ENCODE measurements at regions not wholly inside any gene's neighbourhood (a gene's known extent, or its start where the extent isn't known, plus 50 kb on each side); places are given as distances from the start of the nearest gene placed in this dataset.

DNA sequence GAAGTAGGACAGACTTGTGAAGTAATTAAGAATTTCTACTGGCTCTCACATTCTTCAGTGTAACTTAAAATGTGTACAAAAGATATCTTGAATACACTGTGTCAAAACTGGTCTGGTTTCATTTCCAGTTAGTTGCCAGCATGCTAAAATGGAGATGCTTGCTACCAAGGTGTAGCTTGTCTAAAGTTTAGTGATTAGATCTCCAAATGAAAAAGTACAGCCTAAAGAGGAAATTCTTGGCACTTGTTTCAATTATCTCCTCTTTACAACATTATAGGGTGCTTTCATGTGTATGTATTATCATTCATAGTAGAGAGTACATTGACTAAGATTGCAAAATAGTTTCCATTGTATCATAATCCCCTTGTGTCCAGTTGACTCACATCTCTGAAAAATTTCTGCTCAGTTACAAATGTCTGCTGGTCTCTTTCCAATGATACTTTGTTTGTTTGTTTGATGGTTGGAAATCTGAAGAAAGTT is 97.3 kb upstream of the SPRY1 start:
- H3K27me3 Mint-ChIP-seq: no peaks in the 10 kb centered on the region
- no peak overlapping the region for H3K27ac Mint-ChIP-seq
- peaks cover 4% of the 10 kb centered on the region for H3K4me1 Mint-ChIP-seq (ENCODE audit: low read depth)
- no peak overlapping the region for H3K4me3 Mint-ChIP-seq
- H3K36me3 Mint-ChIP-seq: peaks cover 32% of the 10 kb centered on the region
- H3K9me3 Mint-ChIP-seq (ENCODE audit: low read depth): no peaks in the 10 kb centered on the region

DNA sequence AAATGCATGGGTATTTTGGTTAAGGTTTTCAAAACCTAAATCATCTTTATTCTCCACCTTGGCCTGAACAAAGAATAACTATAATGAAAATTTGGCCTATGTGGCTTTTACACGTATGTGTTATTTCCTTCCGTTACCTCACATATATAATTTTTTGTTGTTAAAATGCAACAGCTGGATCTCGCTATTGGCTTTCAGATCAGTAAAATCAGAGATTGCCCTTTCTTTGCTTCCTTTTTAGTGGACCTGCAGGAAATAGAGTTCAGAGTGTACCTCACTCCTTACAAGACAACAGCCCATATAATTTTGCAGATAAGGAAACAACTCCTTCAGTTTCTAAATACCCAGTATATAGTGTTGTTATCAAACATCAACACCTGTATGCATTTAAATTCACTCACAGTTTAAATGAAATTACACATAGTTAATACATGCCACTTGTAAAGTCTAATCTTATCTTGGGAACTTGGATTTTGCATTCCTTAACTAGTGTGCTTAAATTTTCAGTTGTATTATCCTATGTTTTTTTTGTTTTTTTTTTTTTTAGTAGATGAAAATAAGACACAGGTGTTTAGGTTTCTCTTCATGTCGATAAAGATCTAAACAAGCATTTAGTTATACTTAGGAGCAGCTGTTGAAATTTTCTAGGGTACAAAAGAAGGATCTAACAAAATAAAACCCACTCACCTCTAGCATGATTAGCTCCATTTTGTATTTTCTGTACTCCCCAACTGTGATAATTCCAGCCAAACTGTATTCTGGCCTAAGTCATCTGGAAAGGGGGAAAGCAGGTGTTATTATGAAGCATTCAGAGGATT is 96.2 kb upstream of the SPRY1 start:
- Mint-ChIP-seq H3K27me3 (no peaks in the 10 kb centered on the region), H3K9me3 (ENCODE audit: low read depth) (no peaks in the 10 kb centered on the region), H3K27ac (no peak overlapping the region), H3K4me1 (ENCODE audit: low read depth) (peaks cover 4% of the 10 kb centered on the region), H3K4me3 (no peak overlapping the region), H3K36me3 (peaks cover 25% of the 10 kb centered on the region)

DNA sequence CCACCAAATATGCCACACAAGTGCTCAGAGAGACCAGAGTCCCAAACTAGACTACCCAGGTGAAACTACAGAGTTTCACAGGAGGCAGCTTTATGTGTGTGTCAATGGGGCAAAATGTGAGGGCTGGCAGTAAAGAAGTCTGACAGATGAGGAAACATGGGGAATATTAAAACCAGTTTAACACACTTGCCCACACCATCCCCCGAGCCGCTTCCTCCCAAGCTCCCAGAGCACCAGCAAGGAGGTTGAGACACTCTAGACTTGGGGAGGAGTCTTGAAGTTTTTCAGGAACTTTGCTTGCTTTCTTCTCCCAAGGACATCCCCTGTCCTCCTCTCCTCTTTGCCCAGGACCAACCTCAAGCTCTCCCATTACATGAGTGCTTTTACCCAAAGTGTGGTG is 94.7 kb upstream of the SPRY1 start:
- Mint-ChIP-seq H3K4me1 (ENCODE audit: low read depth) (peaks cover 4% of the 10 kb centered on the region), H3K27me3 (no peaks in the 10 kb centered on the region), H3K9me3 (ENCODE audit: low read depth) (no peaks in the 10 kb centered on the region), H3K27ac (no peak overlapping the region), H3K4me3 (no peak overlapping the region), H3K36me3 (peaks cover 26% of the 10 kb centered on the region)

DNA sequence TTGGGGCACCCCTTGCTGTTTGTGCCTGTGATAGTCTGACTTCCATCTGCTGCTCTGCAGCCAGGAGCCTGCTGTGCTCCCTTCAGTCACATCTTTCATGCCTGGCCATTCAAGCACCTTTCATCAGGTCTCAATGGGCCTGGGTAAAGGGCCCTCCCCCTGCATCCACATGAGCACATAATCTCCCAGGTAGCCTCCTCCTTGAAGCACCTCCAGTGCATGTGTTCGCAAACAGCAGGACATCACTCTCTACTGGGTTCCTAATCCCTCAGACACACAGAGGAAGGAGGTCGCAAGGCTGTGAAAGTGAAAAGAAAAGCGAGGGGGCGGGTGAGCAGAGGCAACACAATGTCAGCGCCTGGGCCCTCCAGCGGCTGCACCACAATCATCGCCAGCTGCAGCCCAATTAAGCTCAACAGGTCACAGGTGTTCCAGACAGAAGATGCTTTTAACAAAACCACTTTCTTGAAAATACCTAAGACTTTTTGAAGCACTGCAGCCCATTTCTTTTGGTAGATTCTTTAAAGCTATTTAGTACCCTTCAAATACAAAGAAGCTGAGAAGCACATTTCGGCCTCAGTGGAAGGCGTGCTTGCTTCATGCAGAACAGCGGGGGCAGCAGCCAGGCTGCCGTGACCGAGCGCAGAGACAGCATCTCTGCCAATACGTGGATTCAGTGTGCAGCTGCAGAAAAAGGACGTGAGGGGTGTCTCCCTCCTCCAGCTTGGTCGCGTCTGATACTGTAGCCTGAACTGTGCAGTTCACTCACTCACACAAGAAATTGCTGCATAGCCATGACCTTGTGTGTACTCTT is 92.2 kb upstream of the SPRY1 start:
- Mint-ChIP-seq H3K36me3 (peaks cover 29% of the 10 kb centered on the region), H3K9me3 (ENCODE audit: low read depth) (no peaks in the 10 kb centered on the region), H3K4me1 (ENCODE audit: low read depth) (peaks cover 4% of the 10 kb centered on the region), H3K27me3 (no peaks in the 10 kb centered on the region), H3K4me3 (no peak overlapping the region), H3K27ac (no peak overlapping the region)

DNA sequence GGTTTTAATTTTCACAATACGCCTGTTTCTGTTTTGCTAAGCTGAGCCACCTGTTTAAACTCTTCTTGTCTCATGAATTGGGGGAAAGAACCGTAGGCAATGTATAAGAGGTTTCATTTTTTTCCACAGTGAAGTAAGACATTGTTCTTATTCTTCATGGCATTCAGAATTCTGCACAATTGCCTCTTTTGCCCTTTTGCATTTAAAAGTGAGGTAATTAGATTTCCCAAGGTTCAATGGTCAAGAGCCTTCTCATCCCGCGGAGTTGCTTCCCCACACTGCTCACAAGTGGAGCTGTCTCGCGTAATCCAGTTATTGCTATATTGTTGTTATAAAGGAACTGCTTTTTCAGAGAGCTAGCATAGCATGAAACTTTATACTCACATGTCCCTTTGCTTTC is 90.9 kb upstream of the SPRY1 start:
- H3K4me1 Mint-ChIP-seq (ENCODE audit: low read depth): peaks cover 4% of the 10 kb centered on the region
- no peaks in the 10 kb centered on the region for H3K27me3 Mint-ChIP-seq
- H3K4me3 Mint-ChIP-seq: no peak overlapping the region
- H3K36me3 Mint-ChIP-seq: peaks cover 35% of the 10 kb centered on the region
- no peaks in the 10 kb centered on the region for H3K9me3 Mint-ChIP-seq (ENCODE audit: low read depth)
- no peak overlapping the region for H3K27ac Mint-ChIP-seq

DNA sequence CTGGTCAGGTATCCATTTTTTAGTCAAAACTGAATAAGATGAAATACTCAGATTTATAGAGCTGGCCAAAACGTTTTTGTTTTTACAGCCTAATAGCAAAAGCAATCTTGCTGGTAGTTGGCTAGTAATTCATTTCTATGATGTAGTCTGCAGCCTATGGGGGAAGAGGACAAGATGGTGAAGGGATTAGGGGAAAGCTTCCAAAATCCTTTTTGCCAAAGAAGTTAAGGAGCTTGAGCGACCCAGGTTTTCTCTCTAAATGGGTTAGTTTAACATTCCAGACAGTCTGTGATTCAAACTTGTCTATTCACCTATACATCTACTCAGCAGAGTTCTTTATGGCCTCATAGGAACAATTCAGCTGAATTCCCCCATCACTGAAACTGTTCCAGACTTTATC is 89.8 kb upstream of the SPRY1 start:
- H3K4me1 Mint-ChIP-seq (ENCODE audit: low read depth): peaks cover 4% of the 10 kb centered on the region
- H3K9me3 Mint-ChIP-seq (ENCODE audit: low read depth): no peaks in the 10 kb centered on the region
- no peak overlapping the region for H3K27ac Mint-ChIP-seq
- peaks cover 40% of the 10 kb centered on the region for H3K36me3 Mint-ChIP-seq
- H3K4me3 Mint-ChIP-seq: no peak overlapping the region
- H3K27me3 Mint-ChIP-seq: no peaks in the 10 kb centered on the region

DNA sequence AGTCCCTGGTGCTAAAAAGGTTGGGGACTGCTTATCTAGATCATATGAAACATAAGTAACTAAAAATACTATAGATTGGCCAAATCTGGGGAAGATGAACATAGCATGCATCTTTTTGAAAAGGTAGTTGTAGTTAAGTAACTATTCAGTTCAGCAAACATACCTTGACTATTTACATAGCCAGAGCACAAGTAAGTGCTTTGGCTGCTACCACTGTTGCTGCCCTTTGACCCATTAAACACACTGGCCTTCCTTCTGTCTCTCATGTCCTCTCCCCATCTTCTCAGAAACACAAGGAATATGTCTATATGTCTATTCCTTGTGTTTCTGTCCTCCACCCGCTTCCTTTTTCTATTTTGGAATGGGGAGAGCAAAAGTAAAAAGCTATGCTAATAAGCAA is 87.9 kb upstream of the SPRY1 start:
- no peaks in the 10 kb centered on the region for H3K27me3 Mint-ChIP-seq
- no peak overlapping the region for H3K4me3 Mint-ChIP-seq
- H3K9me3 Mint-ChIP-seq (ENCODE audit: low read depth): no peaks in the 10 kb centered on the region
- no peak overlapping the region for H3K27ac Mint-ChIP-seq
- peaks cover 54% of the 10 kb centered on the region for H3K36me3 Mint-ChIP-seq
- peaks cover 4% of the 10 kb centered on the region for H3K4me1 Mint-ChIP-seq (ENCODE audit: low read depth)

DNA sequence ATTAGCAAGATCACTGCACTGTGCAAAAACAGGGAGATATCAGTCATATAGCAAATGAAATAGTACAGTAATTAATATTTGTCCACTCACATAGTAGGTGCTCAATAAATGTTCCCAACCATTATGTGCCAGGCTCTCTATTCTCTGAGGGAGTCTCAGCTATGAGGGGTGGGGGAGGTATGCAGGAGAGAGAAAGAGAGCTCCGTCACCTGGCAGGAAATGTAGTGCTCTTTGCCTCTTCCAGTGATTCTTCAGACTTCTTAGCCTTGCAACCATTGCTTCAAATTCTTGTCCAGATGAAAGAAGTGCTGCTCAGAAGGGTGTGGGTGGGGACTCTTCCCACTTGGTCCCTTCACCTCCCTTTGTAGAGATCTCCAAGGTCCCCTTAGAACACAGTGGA is 84.5 kb upstream of the SPRY1 start:
- Mint-ChIP-seq H3K9me3 (ENCODE audit: low read depth) (no peaks in the 10 kb centered on the region), H3K27me3 (no peaks in the 10 kb centered on the region), H3K36me3 (peaks cover 53% of the 10 kb centered on the region), H3K27ac (no peak overlapping the region), H3K4me1 (ENCODE audit: low read depth) (no peaks in the 10 kb centered on the region), H3K4me3 (no peak overlapping the region)

DNA sequence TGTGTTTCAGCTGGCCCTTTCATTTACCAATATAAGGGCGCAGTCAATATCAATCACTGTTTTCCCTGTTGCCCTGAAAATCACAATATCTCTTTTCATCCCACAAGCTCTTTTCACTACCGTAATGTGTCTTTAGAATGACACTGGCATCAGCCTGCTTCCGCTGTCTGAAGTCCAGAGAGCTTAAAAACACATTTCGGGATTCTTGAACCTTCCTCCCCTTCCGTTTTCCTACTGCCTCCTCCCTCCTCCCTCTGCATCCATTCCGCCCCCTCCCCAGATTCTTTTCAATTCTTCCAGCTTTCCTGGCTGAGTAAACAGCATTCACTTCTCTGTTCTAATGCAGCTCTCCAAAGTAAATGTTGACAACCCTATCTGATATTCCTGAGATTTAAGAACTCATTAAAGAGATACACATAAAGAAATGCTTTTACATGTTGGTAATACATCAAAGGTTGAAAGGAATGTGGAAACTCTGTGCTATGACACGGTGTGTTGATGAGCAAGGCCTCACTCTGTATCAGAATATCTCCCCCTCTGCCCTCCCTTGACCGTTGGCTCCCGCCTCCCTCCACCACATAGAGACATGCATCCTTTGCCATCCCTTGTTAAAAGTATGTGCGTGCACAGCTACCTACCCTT is 83.5 kb upstream of the SPRY1 start:
- H3K36me3 Mint-ChIP-seq: peaks cover 58% of the 10 kb centered on the region
- H3K9me3 Mint-ChIP-seq (ENCODE audit: low read depth): peaks cover 6% of the 10 kb centered on the region
- no peaks in the 10 kb centered on the region for H3K27me3 Mint-ChIP-seq
- H3K4me1 Mint-ChIP-seq (ENCODE audit: low read depth): no peaks in the 10 kb centered on the region
- H3K4me3 Mint-ChIP-seq: no peak overlapping the region
- H3K27ac Mint-ChIP-seq: no peak overlapping the region

DNA sequence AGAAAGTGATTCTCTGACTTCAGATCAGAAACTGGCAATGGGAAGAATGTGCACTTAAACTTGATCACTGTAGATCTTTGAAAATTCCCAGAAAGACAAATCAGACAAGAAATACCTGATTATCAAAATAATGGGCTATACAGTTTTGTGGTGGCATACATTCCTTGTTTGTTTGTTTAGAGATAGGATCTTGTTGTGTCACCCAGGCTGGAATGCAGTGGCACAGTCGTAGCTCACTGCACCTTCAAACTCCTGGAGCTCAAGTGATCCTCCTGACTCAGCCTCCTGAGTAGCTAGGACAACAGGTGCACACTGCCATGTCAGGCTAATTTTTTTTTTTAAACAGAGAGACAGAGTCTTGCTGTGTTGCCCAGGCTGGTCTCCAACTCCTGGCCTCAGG is 81.0 kb upstream of the SPRY1 start:
- Mint-ChIP-seq H3K27me3 (no peaks in the 10 kb centered on the region), H3K4me1 (ENCODE audit: low read depth) (no peaks in the 10 kb centered on the region), H3K9me3 (ENCODE audit: low read depth) (peaks cover 25% of the 10 kb centered on the region), H3K27ac (no peak overlapping the region), H3K4me3 (no peak overlapping the region), H3K36me3 (peaks cover 48% of the 10 kb centered on the region)

DNA sequence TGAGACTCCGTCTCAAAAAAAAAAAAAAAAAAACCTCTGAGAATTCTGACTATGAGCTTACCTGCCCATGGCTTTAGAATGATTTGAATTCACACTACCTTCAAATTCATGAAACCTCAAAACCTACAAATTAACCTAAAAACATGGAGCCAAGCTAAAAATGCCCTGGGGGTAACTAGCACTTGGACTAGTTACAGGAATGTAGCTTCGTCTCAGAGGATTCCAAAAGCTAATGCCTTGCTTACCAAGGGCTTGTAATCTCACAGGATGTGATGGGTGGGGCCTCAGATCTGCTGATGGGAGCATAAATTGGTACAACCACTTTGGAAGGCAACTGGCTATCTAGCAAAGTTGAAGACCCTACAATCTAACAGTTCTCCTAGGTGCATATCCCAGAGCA is 79.4 kb upstream of the SPRY1 start:
- Mint-ChIP-seq H3K9me3 (ENCODE audit: low read depth) (peaks cover 37% of the 10 kb centered on the region), H3K27ac (no peak overlapping the region), H3K36me3 (peaks cover 45% of the 10 kb centered on the region), H3K27me3 (no peaks in the 10 kb centered on the region), H3K4me3 (no peak overlapping the region), H3K4me1 (ENCODE audit: low read depth) (no peaks in the 10 kb centered on the region)

DNA sequence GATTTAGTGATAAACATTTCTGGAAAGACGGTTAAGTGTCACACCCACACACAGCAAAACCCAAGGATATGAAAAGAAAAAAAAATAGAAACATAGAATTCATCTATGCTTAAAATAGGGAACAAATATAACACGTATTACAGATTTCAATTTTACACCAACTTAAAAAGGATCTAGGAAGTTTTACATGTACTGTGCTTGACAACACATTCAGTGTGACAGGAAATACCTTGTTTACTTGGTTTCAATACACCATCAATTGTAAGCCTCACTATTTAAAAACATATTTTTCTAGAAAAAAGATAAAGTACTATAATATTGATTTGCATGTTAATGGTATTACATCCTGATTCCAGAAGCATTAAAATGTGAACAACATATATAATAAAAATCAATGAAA is 77.0 kb upstream of the SPRY1 start:
- peaks cover 32% of the 10 kb centered on the region for H3K36me3 Mint-ChIP-seq
- H3K4me3 Mint-ChIP-seq: no peak overlapping the region
- peaks cover 51% of the 10 kb centered on the region for H3K9me3 Mint-ChIP-seq (ENCODE audit: low read depth)

DNA sequence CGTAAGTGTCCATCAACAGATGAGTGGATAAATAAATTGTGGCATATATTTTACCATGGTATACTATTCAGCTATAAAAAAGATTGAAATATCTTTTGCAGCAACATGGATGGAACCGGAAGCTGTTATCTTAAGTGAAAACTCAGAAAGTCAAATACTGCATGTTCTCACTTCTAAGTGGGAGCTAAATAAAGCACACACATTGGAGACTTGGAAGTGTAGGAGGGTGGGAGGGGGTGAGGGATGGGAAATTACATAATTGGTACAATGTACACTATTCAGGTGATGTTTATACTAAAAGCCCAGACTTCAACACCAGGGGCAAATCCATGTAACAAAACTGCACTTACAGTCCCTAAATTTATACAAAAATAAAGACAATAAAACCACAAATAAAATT is 72.6 kb upstream of the SPRY1 start:
- no peak overlapping the region for H3K27ac Mint-ChIP-seq
- H3K4me1 Mint-ChIP-seq (ENCODE audit: low read depth): peaks cover 1% of the 10 kb centered on the region
- H3K9me3 Mint-ChIP-seq (ENCODE audit: low read depth): peaks cover 44% of the 10 kb centered on the region
- peaks cover 11% of the 10 kb centered on the region for H3K36me3 Mint-ChIP-seq
- no peaks in the 10 kb centered on the region for H3K27me3 Mint-ChIP-seq
- no peak overlapping the region for H3K4me3 Mint-ChIP-seq

More for the DNA sequence above, 77.0 kb upstream of the SPRY1 start:
- no peaks in the 10 kb centered on the region for H3K27me3 Mint-ChIP-seq
- no peak overlapping the region for H3K27ac Mint-ChIP-seq
- H3K4me1 Mint-ChIP-seq (ENCODE audit: low read depth): no peaks in the 10 kb centered on the region

DNA sequence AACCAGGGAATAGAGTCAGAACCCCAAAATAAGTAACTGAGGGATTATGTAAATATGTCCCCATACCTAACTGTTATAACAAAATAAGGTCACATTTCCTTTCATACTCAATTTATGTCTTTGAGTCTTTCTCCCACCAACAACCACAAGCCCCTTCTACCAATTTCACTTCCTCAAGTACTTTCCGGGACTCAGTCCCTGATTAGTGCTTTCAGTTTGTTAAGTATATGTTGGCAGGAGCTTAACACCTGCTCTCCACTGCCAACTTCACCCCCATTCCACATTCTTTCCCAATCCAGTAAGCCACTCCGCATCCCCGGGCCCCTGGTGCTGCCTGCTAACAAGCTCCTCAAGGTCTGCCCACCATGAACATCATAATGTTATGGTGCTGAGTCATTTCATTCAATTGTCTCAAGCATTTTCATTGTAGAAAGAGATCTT is 71.3 kb upstream of the SPRY1 start:
- no peak overlapping the region for H3K27ac Mint-ChIP-seq
- no peak overlapping the region for H3K4me3 Mint-ChIP-seq
- H3K4me1 Mint-ChIP-seq (ENCODE audit: low read depth): peaks cover 1% of the 10 kb centered on the region
- no peaks in the 10 kb centered on the region for H3K27me3 Mint-ChIP-seq
- H3K9me3 Mint-ChIP-seq (ENCODE audit: low read depth): peaks cover 43% of the 10 kb centered on the region
- H3K36me3 Mint-ChIP-seq: peaks cover 14% of the 10 kb centered on the region

DNA sequence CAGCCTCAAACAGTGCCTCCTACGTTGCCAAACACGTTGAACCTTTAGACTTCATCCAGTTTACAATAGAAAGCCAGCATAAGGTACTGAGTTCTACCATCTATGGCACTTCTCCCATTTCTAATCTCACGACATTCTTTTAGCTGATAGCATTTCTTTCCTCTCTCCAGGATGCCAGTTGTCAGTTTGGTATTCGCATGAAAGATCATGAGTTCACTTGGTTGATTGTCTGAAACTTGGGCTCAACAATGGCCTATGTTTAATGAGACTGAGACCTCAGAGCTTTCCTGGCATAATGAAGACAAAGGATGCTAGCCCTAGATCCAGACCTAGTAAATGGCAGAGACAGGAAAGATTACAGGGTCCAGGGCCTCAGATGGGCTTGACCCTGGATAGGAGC is 69.2 kb upstream of the SPRY1 start:
- H3K4me3 Mint-ChIP-seq: no peak overlapping the region
- peaks cover 7% of the 10 kb centered on the region for H3K36me3 Mint-ChIP-seq
- H3K4me1 Mint-ChIP-seq (ENCODE audit: low read depth): peaks cover 1% of the 10 kb centered on the region
- H3K27ac Mint-ChIP-seq: no peak overlapping the region
- H3K9me3 Mint-ChIP-seq (ENCODE audit: low read depth): peaks cover 26% of the 10 kb centered on the region
- H3K27me3 Mint-ChIP-seq: no peaks in the 10 kb centered on the region

All from activated naive CD8-positive, alpha-beta T cell (primary cell).